ENCODE measurements at regions not wholly inside any gene's neighbourhood (a gene's known extent, or its start where the extent isn't known, plus 50 kb on each side); places are given as distances from the start of the nearest gene placed in this dataset. TPM values are rescaled to one million over a fixed set of nuclear protein-coding genes. Genes with fewer than 3 reads are reported as not detected.
A peak's percentile ranks its signal among the peaks of the same experiment; 100 is the strongest.
"Not testable (repeated sequence)": the region's sequence is repeated elsewhere in the genome, so short reads cannot be mapped to it uniquely, and the experiment has no call there.

- no peak for DNase-seq
These were observed 85.0 kb upstream of the KIF5B start for GRCh38 chr10:32141018-32141807.

DNA sequence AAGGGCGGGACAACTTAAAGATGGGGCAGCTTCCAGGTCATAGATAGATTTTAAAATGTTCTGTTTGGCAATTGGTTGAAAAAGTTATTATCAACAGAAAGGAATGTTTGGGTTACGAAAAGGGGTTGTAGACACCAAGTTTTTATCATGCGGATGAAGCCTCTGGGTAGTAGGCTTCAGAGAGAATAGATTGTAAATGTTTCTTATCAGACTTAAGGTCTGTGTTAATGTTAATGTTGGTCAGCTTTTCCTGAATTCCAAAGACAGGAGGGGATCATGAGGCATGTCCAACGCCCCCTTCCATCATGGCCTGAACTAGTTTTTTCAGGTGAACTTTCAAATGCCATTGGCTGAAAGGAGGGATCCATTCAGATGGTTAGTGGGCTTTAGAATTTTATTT lies 84.2 kb upstream of the KIF5B start:
- no peak for DNase-seq

DNA sequence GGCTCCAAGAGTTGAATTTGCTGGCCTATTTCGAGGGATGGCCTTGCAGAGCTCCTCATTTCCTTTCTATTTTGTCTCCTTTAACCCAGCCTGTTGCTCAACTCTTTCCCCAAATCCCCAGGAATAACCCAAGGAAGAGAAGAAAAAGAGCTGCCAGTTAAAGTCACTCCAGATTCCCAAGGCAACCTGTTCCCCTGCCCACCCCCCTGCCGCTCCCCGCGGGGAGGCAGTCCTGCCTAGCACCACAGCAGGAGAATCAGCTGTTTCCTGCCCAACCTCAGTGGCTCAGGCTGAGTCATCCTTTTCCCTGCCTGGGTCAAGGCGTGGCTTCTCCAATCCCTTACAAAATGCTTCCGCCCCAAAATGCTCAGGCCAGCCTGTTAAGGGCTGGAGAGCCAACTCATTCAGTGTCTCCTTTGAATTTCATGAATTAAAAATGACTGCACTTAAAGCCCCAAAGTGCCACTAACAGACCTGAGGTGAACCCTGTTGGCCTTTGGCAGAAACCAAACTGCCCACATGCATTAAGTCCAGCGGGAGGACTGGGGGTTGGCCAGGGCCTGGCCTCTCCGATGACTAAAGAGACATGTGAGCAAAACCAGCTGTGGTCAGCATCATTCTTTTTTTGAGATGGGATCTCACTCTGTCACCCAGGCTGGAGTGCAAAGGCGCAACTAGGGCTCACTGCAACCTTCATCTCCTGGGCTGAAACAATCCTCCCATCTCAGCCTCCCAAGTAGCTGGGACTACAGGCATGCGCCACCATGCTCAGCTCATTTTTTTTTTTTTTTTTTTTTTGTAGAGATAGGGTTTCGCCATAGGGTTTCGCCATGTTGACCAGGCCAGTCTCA lies 83.2 kb upstream of the KIF5B start:
- DNase-seq: peak; percentile 9

GRCh38 chr10:32136927-32137326 lies 80.7 kb upstream of the KIF5B start:
- not testable (repeated sequence) for DNase-seq

GRCh38 chr10:32135796-32136195 lies 79.6 kb upstream of the KIF5B start:
- not testable (repeated sequence) for DNase-seq

GRCh38 chr10:32132357-32132946 lies 76.2 kb upstream of the KIF5B start:
- DNase-seq: no peak

DNA sequence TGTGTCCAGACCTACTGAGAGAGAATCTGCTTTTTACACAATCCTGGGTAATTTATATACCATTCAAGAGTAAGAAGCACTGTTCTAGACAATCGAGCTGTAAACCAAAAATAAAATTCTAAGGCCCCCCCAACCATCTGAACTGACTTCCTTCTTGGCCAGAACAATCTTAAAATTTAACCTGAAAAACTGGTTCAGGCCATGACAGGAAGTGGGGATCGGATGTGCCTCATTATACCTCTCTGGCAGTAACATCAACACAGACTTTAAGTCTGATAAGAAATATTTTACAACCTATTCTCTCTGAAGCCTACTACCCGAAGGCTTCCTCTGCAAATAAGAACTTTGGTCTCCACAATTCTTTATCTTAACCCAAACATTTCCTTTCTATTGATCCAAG lies 75.2 kb upstream of the KIF5B start:
- DNase-seq: no peak

DNA sequence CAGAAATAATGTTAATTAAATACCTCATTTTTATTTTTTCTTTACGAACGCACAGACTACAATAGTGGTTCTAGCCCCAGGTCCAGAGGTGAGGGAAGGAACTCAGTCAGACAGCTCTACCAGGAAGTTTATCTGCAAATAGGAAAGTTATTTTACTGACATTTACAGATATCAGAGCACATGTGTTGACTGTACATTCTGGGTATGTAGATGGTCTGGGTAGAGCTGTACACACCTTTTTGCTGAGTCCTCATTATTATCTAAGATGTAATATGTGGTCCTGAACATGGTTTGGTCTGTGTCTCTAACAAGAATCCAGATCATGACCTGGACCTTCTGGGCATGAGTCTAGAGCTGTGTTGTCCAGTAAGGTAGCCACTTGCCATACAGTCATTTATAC lies 74.6 kb upstream of the KIF5B start:
- DNase-seq: no peak

DNA sequence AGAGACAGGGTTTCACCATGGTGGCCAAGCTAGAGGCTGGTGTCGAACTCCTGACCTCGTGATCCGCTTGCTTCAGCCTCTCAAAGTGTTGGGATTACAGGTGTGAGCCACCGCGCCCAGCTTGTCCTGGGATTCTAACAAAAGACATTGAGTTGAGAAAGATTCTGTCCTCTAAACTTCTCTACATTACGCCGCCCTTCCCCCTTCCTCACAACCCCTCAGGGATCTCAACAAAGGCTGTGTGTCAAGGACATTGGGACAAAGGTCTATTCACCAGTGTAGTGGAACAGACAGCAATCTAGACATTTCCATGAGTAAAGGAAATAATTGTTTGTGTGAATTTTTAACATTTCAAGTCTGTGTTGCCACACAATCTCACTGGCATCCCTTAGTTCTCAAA lies 68.8 kb upstream of the KIF5B start:
- DNase-seq: no peak

DNA sequence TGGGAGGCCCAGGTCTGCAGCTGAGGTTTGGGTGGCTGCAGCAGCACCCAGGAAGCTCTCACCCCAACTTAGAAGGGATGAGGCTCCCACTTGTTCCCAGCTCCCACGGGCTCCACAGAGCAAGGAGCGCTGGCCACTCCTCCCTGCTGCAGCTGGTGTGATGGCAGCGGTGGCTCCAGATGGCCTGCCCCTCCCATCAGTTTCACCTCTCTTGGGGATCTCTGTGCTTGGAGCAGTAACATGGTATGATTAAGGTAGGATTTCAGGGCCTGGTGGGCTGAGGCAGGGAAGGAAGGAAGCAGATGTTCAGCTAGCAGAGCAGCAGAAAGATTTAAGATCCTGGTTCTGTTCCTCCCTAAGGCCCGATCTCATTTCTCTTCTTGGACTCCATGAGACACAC lies 66.8 kb upstream of the KIF5B start:
- no peak for DNase-seq

- DNase-seq: no peak
These were observed 65.4 kb upstream of the KIF5B start for GRCh38 chr10:32121648-32122047.

DNA sequence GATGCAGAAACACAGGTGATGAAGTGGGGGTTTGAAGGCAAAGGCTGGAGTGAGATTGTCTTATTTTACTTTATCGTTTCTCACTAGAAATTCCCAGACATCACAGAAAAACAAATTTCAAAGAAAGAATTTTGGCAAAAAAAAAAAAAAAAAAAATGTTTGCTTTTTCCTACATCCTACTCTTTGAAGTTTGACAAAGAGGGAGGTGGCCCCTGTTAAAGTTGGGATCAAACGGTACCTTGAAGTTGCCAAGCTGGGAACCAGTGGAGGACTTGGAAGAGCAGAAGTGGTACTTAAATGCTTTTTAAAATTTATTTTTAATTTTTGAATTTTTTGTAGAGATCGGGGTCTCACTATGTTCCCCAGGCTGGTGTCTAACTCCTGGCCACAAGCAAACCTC lies 63.9 kb upstream of the KIF5B start:
- no peak for DNase-seq

DNA sequence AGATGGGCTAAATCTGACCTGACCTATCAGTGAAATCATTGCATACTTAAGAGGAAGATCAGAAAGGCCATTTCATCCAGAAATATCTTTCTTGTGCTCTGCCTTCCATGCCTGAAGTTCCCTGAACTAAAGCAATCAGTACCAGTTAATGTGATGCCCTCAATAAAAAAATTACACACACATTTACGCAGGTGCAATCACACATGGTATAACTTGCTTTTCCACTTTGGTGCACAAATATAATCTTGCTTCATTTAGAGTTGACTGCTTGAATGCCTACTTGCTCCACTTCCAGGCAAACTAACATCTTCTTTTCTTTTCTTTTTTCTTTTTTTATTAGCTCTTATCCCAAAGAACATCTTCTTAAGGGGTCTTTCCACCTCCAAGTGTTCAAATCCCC lies 58.3 kb upstream of the KIF5B start:
- DNase-seq: no peak

- DNase-seq: no peak
These were observed 55.8 kb upstream of the KIF5B start for GRCh38 chr10:32112055-32112454.

DNA sequence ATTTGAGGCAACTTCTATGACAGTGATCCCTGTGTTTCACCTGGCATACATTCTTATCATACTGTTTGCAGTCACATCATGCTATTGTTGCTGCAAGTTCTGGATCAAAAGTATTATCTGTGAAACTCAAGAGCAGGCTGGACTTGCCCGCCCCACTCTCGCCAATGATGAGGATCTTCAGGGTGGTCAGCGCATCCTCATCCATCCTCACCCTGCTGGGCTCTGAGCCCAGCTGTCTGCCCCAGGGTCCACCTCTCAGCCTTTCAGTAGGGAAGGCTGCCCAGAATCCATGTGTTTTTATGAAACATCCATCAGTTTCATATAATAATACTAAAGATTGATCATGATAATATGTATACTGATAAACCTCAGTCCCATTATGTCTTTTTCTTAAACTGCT lies 55.4 kb upstream of the KIF5B start:
- DNase-seq: no peak

- no peak for DNase-seq
These were observed 54.6 kb upstream of the KIF5B start for GRCh38 chr10:32110790-32111189.

- no peak for DNase-seq
These were observed 53.4 kb upstream of the KIF5B start for GRCh38 chr10:32109603-32110002.

Small RNA genes lying in the stretch of these regions (small RNA-seq; reads per million reads assigned to genes)
- gene AL161932.1: not detected
- gene RNU7-22P: not detected
